ENCODE measurements at regions not wholly inside any gene's neighbourhood (a gene's known extent, or its start where the extent isn't known, plus 50 kb on each side); places are given as distances from the start of the nearest gene placed in this dataset.

GRCh38 chr13:78040205-78040830 lies 121.7 kb upstream of the EDNRB start:
- TF ChIP-seq Cebpa-rat (IDR thresholded peaks at IDR 0.05): no peak
- H3K36me3 ChIP-seq: no peaks in the 10 kb centered on the region
- no peak overlapping the region for H3K4me2 ChIP-seq
- H3K4me3 ChIP-seq: no peak overlapping the region
- H3K9me3 ChIP-seq: no peaks in the 10 kb centered on the region
- H3K27me3 ChIP-seq: no peaks in the 10 kb centered on the region
- no peak overlapping the region for H3K9ac ChIP-seq
- no peak overlapping the region for H3K27ac ChIP-seq
- H3K4me1 ChIP-seq: no peaks in the 10 kb centered on the region
- H4K20me1 ChIP-seq: no peaks in the 10 kb centered on the region

- Histone ChIP-seq H3K4me2 (no peak overlapping the region), H3K27me3 (no peaks in the 10 kb centered on the region), H3K4me3 (no peak overlapping the region), H3K9ac (no peak overlapping the region), H3K9me3 (no peaks in the 10 kb centered on the region), H3K27ac (no peak overlapping the region), H3K4me1 (peaks cover 10% of the 10 kb centered on the region), H3K36me3 (no peaks in the 10 kb centered on the region), H4K20me1 (no peaks in the 10 kb centered on the region)
- TF ChIP-seq Cebpa-rat (IDR thresholded peaks at IDR 0.05): no peak
Observed at GRCh38 chr13:78036841-78037240, 118.2 kb upstream of the EDNRB start.

GRCh38 chr13:78035500-78035899 lies 116.9 kb upstream of the EDNRB start:
- Histone ChIP-seq H4K20me1 (no peaks in the 10 kb centered on the region), H3K36me3 (no peaks in the 10 kb centered on the region), H3K9ac (no peak overlapping the region), H3K4me3 (no peak overlapping the region), H3K4me2 (no peak overlapping the region), H3K4me1 (peaks cover 17% of the 10 kb centered on the region), H3K9me3 (no peaks in the 10 kb centered on the region), H3K27me3 (no peaks in the 10 kb centered on the region), H3K27ac (no peak overlapping the region)
- TF ChIP-seq Cebpa-rat (IDR thresholded peaks at IDR 0.05): no peak

GRCh38 chr13:78033509-78033908 lies 114.9 kb upstream of the EDNRB start:
- Histone ChIP-seq H3K4me2 (no peak overlapping the region), H3K36me3 (no peaks in the 10 kb centered on the region), H3K4me3 (no peak overlapping the region), H3K27ac (no peak overlapping the region), H3K27me3 (no peaks in the 10 kb centered on the region), H3K4me1 (peaks cover 17% of the 10 kb centered on the region), H3K9ac (no peak overlapping the region), H3K9me3 (no peaks in the 10 kb centered on the region), H4K20me1 (no peaks in the 10 kb centered on the region)
- no peak for TF ChIP-seq Cebpa-rat (IDR thresholded peaks at IDR 0.05)

- Histone ChIP-seq H3K27ac (no peak overlapping the region), H3K27me3 (no peaks in the 10 kb centered on the region), H4K20me1 (no peaks in the 10 kb centered on the region), H3K4me2 (peak overlapping the region; percentile 53), H3K4me1 (peaks cover 17% of the 10 kb centered on the region), H3K9me3 (no peaks in the 10 kb centered on the region), H3K9ac (no peak overlapping the region), H3K36me3 (no peaks in the 10 kb centered on the region), H3K4me3 (no peak overlapping the region)
- TF ChIP-seq Cebpa-rat (IDR thresholded peaks at IDR 0.05): no peak
Observed at GRCh38 chr13:78032132-78032531, 113.5 kb upstream of the EDNRB start.

GRCh38 chr13:78030341-78030896 lies 111.8 kb upstream of the EDNRB start:
- Histone ChIP-seq H3K9ac (no peak overlapping the region), H3K9me3 (no peaks in the 10 kb centered on the region), H3K4me1 (peaks cover 17% of the 10 kb centered on the region), H3K27ac (no peak overlapping the region), H3K36me3 (no peaks in the 10 kb centered on the region), H3K27me3 (no peaks in the 10 kb centered on the region), H3K4me3 (no peak overlapping the region), H4K20me1 (no peaks in the 10 kb centered on the region), H3K4me2 (no peak overlapping the region)
- no peak for TF ChIP-seq Cebpa-rat (IDR thresholded peaks at IDR 0.05)

GRCh38 chr13:78029901-78030300 lies 111.3 kb upstream of the EDNRB start:
- peaks cover 17% of the 10 kb centered on the region for H3K4me1 ChIP-seq
- no peak overlapping the region for H3K4me2 ChIP-seq
- no peak overlapping the region for H3K27ac ChIP-seq
- H3K4me3 ChIP-seq: no peak overlapping the region
- H3K36me3 ChIP-seq: no peaks in the 10 kb centered on the region
- no peaks in the 10 kb centered on the region for H4K20me1 ChIP-seq
- no peak for TF ChIP-seq Cebpa-rat (IDR thresholded peaks at IDR 0.05)
- no peak overlapping the region for H3K9ac ChIP-seq
- no peaks in the 10 kb centered on the region for H3K27me3 ChIP-seq
- H3K9me3 ChIP-seq: no peaks in the 10 kb centered on the region

- H3K36me3 ChIP-seq: no peaks in the 10 kb centered on the region
- H3K4me3 ChIP-seq: no peak overlapping the region
- H3K9me3 ChIP-seq: no peaks in the 10 kb centered on the region
- H4K20me1 ChIP-seq: no peaks in the 10 kb centered on the region
- no peak for TF ChIP-seq Cebpa-rat (IDR thresholded peaks at IDR 0.05)
- H3K27me3 ChIP-seq: no peaks in the 10 kb centered on the region
- H3K9ac ChIP-seq: no peak overlapping the region
- H3K4me1 ChIP-seq: peaks cover 17% of the 10 kb centered on the region
- no peak overlapping the region for H3K4me2 ChIP-seq
- H3K27ac ChIP-seq: no peak overlapping the region
Observed at GRCh38 chr13:78028960-78029359, 110.3 kb upstream of the EDNRB start.

- no peaks in the 10 kb centered on the region for H3K27me3 ChIP-seq
- peaks cover 12% of the 10 kb centered on the region for H3K4me1 ChIP-seq
- no peaks in the 10 kb centered on the region for H4K20me1 ChIP-seq
- no peaks in the 10 kb centered on the region for H3K9me3 ChIP-seq
- H3K4me2 ChIP-seq: no peak overlapping the region
- H3K27ac ChIP-seq: no peak overlapping the region
- no peak overlapping the region for H3K9ac ChIP-seq
- H3K4me3 ChIP-seq: no peak overlapping the region
- no peaks in the 10 kb centered on the region for H3K36me3 ChIP-seq
- no peak for TF ChIP-seq Cebpa-rat (IDR thresholded peaks at IDR 0.05)
Observed at GRCh38 chr13:78024996-78025395, 106.4 kb upstream of the EDNRB start.

- H3K4me3 ChIP-seq: no peak overlapping the region
- no peak overlapping the region for H3K9ac ChIP-seq
- peak overlapping the region; percentile 31 for H3K4me2 ChIP-seq
- no peaks in the 10 kb centered on the region for H3K9me3 ChIP-seq
- no peaks in the 10 kb centered on the region for H3K36me3 ChIP-seq
- no peaks in the 10 kb centered on the region for H4K20me1 ChIP-seq
- H3K4me1 ChIP-seq: peaks cover 12% of the 10 kb centered on the region
- no peaks in the 10 kb centered on the region for H3K27me3 ChIP-seq
- peak overlapping the region; percentile 38; the same call in 1 of the 2 replicates for H3K27ac ChIP-seq
- no peak for TF ChIP-seq Cebpa-rat (IDR thresholded peaks at IDR 0.05)
Observed at GRCh38 chr13:78022164-78022877, 103.7 kb upstream of the EDNRB start.

Data from BLaER1 (cell line).